CD4-positive, alpha-beta T cell treated with Interleukin-1 beta for 1 hour (primary cell): ENCODE measurements at regions not wholly inside any gene's neighbourhood (a gene's known extent, or its start where the extent isn't known, plus 50 kb on each side); places are given as distances from the start of the nearest gene placed in this dataset.
A peak's percentile ranks its signal among the peaks of the same experiment; 100 is the strongest.

Experiments
- DNase-seq, 2 donors: peaks; one replicate each; pipeline ENCODE4 v3.0.0-alpha.2; 2020 to 2022

DNA sequence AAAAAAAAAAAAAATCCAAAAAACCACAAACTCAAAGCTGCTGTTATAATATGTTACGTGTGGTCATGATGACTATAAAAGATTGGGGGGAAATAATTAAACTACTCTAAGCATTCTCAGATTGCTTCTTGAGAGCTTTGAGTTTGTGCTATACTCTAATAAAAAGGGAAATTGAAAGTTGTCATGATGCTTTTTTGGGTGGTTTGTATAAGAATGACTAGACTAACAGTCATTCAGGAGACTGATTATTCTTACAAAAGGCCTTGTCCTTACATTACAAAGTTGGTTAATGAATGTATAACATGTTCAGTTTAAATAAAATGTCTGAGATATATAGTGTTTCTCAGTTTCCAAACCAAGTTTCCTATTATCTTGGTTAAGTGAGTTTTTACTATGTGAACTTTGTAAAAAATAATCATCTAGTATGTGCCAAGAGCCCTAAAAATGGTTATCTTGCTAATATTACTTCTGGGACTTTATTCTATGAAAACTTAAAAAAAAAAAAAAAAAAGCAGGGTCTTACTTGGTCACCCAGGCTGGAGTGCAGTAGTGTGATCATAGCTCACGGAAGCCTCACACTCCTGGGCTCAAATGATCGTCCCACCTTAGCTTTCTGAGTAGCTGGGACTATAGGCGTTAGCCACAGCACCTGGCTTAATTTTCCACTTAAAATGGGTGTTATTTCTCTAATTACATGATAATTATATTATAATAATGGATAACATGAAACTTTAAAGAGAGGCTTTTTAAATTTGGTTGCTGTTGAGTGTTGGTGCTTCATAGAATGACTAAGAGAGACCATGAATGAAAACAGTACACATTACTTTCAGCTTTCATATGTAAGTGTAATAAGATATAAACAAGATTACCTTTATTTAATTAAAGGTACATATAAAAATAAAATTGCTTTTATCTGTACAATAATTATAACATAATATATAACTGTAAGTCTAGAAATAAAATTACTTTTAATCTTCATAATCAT lies 459.6 kb upstream of the RGS6 start:
- no peak for DNase-seq

DNA sequence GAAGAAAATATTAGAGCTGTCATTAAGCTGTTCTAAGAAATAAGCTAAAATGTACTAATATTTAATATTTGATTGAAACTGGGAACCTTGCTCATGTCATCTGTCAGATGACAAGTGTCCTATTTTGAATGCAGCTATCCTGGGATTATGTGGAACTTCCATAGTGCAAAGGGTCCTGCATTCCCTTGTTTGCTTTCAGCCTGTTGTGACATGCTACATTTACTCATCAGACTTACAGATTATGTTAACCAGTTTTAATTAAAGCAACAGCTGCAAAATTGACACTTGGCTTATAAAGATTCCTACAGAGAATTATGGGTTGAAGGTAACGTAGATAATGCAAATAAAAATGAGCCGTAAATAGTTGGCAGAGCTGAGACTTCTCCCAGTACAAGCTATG lies 458.4 kb upstream of the RGS6 start:
- DNase-seq: no peak

DNA sequence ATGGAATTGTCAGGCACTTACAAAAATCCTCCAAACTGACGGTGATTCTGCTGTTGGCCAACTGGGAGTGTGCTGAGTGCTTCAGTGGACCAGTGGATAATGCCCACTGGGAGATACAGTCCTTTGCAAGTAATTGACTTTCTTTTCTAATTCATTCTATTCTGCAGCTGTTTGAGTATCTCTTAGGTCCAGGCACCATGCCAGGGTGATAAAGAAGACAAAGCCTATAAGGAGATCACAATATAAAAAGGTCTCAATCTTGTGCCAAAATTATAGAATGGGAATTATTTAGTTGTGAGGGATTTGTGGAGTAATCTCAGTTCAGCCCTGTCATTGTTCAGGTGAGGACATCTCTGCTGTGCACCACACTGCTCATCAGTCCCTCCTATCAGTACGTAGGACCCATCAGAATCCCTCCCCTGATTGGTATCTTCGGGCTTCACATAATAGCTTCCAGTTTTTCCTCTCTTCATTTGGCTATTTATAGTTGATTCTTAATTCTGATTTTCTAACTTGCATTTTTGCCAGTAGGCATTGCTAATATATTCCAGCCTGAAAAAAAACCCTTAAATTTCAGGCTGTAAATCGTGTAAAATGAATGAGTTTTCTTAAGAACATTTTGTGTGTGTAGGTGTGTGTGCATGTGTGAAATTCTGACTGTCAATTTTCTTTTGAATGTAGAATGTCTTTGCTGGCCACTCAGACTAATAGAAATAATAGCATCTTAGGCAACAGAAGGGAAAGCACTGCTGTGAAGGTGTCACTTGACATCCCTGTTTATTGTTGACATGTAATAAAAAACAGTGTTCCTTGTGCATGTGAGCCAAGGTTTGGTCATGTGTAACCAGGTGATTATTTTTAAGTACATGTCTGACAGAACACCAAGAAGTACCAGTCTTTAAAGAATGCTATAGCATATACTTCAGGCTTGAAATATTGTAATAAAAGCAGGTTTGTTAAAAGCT lies 457.6 kb upstream of the RGS6 start:
- DNase-seq: no peak

DNA sequence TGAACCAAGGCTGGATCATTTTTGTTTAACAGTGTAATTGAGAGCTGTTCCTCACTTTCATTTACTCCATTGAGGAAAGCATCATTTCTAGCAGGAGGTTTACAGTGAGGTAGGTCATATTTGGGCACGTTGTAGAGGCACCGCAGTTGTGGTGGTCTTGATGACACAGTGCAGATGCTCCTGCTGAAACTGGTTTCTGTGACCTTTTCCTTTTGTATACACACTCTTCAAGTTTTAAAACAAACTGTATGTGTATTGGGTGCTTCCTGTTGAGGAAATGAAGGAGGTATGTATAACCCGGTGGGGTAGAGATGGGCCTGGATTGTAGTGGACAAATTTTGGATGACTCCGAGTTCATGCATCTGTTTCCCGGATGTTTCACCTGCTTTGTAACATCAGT lies 456.3 kb upstream of the RGS6 start:
- no peak for DNase-seq

DNA sequence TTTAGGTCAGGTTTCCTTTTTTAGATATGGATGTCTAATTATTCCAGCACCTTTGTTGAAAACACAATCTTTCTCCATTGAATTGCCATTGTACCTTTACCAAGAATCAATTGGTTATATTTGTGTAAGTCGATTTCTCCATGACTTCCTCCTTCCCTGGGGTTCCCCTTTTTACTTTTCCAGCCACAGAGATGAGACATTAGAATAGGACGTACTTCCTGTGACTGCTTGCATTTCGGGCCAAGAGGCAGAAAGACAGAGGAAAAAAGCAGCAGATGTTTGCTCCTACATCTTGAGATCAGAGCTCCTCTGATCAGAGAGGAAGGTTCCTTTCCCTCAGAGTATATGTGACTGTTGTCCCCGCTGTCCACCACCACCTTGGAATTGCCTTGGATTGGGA lies 453.7 kb upstream of the RGS6 start:
- peak; percentile 18 to 22 for DNase-seq

DNA sequence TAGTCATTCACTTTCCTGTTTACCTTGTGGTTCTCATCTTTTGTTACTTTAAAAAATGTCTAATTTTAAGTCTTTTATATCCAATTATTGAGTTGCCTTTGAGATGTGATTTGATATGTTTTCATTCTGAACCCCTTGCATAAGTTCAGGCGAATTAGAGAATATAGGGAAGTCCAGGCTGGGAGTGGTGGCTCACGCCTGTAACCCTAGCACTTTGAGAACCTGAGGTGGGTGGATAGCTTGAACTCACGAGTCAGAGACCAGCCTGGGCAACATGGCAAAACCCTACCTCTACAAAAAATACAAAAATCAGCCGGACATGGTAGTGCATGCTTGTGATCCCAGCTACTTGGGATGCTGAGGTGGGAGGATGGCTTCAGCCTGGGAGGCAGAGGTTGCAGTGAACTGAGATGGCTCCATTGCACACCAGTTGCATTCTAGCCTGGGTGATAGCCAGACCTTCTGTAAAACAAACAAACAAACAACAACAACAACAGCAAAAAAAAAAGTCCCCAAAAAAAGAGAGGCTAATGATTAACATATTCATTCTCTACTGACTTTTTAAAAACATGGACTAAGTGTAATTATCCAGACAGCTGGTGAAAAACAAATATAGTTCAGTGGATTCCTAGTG lies 451.1 kb upstream of the RGS6 start:
- no peak for DNase-seq

DNA sequence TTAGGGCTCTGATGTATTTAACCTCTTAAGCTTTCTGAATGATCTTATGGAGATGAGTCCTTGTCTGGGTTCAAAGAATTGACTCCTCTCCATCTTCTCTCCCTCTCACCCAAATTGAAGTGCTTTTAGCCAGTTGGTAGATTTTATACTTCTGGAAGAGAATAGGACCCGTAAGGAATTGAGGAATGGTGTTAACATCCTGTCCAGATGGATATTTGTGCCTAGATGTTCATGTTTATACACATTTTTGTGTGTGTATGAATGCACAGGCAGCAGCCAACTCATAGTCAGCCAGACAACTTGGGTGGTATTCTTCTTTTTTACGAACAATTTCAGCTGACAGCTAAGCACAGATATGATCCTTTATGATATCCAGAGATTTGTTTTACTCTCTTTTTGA lies 449.6 kb upstream of the RGS6 start:
- DNase-seq: no peak

DNA sequence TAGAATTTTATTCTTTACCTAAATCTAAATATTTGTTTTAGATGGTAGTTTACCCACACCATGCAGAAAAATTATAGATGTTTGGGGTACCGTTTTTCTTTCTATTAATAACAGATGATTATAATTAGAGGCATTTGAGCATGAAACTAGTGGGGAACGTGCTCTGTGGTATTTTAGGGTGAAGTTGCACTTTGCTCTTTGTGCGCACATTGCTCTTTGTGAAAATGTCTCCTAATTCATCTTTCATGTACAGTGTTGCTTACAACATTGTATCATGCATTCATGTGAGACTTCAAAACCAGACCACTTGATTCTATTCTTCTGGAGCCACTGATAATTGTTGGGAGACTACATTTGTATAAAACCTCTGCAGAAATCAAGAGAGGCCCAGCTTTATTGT lies 449.1 kb upstream of the RGS6 start:
- no peak for DNase-seq

DNA sequence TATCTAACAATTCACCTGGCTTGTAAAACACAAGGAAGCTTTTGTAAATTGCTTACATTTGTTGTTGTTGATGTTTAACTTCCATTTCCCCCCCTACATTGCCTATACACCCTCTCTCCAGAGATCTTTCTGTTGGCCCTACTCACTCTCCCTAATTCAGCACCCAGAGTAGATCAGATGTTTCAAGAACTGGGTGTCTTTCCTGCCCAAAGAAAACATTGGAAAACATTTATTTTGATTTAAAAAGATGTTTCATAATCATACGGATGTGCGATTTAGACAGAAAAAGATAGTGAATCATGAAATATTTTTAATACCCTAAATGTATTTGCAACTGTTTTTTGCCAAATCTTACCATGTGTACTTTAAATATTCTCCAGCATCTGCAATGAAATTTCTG lies 446.4 kb upstream of the RGS6 start:
- no peak for DNase-seq

DNA sequence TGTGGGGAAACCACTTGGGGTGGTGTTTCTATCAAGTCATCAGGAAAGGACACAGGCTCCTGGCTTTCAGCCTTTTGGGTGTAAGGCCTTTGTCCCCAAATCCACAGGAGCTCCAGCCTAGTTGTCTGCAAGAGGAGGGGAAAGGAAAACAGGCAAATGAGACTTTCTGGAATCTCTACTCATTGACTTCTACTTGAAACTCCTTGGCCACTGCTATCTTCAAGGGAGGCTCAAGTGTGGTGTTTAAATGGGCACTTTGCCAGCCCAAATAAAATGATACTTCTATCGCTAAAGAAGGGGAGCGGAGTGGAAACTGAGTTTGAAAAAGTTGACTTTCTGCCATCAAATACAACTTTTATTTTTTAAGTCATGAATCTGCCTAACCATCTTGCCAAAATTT lies 445.9 kb upstream of the RGS6 start:
- DNase-seq: no peak

DNA sequence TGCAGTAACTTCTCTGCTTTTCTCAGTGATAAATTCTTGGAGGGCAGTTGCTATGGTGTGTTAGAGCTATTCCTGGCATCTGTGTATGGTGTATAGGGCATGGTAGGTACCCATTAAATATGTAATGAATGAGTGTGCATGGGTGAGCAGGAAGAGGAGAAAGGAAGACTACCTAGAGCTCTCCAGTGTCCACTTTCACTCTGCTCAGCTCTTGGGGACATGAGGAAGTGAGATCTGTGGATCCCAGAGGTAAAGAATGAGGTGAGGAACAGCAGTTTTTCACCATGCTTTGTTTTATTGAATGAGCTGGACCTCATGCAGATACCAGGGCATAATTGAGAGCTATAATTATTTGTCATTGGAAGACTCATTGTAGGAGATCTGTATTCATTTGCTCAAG lies 444.8 kb upstream of the RGS6 start:
- DNase-seq: no peak

DNA sequence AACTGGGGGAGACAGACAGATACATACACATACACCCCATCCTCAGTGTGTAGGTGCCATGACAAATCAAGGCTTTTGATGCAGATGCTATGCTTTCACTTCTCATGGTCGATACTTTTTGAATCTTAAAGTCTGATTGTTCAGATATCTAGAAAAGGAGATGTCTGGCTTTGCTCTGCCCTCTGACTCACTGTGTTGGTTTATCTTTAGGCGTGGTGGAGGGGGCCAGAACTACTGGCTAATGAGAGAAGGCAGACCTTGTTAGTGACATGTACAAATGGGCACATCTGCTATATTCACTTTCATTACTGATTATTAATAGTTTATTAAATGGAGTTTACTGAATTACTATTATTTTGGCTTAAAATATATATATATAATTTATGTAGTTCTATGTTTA lies 444.3 kb upstream of the RGS6 start:
- no peak for DNase-seq

DNA sequence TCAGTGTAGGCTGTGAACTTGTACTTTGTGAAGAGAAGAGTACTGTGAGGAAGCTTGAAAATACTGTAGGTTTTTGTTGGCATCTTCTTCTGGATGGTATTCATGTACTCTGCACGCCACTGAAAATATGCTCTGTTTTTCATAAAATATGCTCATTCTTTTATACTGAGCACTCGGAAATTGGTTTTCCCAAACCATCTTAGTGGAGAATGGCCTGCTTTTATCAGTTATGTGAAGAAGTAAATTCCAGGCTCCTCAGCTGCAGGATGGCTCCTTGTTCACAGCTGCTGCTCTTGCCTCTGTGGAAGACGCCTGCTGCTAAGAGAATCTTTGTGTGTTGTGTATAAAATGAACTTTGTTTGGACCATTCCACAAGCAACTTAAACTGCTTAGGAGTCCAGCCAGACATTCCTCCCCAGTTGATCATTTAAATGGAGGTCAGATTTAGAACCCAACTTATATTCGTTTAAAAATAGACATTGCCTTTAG lies 443.5 kb upstream of the RGS6 start:
- no peak for DNase-seq

DNA sequence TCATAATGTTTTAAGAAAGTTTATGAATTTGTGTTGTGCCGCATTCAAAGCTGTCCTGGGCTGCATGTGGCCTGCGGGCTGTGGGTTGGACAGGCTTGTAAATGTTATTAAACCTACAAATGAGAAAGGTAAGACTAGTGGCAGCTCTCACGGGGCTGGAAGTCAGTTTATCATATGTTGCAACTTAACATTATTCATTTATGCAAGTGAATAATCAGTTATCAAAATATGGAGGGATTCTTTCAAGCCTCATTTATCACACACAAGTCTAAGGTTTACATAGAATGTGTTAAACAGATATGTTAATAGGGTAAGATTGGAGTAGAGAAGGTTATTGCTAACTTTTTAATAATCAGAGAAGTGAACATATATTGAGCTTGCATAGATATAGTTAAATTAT lies 442.5 kb upstream of the RGS6 start:
- no peak for DNase-seq

DNA sequence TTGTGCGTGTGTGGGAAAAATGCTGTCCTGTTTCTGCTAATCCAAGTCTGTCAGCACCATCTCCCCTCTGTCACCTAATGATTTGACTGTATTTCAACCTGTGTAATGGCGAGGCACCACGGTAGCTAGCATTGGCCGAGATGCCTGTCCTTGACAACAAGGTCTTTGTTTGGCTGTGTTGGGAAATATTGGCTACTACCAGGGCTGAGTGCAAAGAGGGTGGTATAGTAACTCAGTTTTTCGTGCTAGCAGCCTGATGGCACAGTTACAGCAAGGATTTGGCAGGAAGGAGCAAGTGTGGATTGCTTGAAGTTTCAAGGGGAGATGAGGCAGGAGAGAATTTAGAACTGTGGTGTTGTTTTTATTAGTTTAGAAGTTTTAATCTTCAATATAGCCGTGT lies 440.3 kb upstream of the RGS6 start:
- no peak for DNase-seq

DNA sequence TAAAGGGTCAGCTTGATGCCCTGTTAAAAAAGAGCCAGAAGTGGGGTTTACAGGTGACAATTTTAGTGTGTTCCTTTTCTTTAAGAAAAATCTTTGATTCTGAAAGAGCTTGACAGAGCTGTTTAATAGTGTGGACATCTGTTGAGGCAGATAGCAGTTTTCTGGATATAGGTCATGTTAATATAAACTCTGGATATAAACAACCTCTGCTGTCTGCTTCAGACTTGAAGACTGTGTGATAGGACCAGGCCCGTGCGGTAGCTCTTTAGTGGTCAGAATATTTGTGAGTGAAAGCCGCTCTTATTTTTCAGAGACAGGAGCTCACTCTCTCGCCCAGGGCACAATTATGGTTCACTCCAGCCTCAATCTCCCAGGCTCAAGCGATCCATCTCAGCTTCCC lies 439.9 kb upstream of the RGS6 start:
- DNase-seq: no peak

DNA sequence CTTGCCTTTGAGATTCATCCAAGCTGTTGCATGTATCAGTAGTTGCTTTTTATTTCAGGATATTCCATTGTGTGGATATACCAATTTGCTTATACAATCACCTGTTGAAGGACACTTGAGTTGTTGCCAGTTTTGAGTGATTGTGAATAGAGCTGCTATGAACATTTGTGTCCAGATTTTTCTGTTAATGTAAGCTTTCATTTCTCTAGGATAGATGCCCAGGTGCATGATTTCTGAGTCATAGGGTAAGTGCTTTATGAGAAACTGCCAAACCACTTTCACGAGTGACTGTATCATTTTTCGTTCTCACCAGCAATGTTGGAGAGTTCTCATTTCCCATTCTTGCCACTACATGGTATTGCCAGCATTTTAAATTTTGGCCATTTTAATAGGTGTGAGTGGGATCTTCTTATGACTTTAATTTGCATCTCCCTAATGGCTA lies 434.6 kb upstream of the RGS6 start:
- no peak for DNase-seq

DNA sequence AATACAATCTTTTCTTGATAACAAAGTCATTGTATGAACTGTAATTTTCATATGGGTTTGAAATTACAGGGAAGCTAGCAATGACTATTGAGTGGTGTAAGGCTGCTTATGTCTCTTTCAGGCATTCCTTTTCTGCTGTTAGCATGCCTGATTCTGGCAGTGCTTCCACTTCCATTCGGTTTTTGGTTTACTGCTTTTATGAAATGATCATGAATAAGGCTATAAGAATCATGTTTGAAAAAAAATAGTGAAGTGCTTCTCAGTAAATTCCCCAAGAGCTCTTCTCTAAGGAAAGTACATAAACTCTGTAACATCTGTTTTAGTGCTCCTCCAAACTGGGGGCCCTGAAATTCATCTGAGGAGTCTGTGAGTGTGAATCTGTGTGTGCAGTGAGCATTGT lies 434.0 kb upstream of the RGS6 start:
- DNase-seq: no peak

DNA sequence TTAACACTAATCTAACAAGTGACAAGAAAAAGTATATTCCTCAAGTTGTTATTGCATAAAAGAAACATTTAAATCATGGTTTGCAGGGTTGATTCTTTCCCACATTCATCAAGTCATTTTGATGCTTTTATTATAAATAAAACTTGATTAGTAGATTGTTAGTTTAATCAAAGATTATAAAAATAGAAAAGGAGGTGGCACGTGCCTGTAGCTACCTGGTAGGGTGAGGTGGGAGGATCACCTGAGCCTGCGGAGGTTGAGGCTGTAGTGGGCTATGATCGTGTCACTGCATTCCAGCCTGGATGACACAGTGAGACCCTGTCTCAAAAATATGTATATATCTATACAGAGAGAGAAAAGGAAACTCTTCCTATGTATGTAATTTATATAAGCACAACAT lies 433.2 kb upstream of the RGS6 start:
- DNase-seq: no peak

DNA sequence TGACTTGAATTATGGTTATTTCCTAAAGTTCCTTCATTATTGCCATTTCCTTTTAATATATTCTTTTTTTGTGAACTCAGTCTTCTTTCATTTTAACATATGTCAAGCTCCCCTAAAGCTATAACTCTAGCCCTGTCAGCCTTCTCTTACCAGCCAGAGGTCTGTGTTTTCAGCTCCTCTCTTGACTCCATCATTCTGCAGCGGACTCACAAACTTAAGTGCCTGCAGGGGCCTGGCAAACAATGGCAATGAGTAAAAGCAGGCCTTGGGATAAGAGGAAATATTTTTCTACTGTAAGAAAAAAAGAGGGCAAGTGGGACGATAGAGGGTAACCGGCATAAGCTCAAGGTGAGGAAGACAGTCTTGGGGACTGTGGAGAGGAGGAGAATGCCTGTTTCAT lies 424.5 kb upstream of the RGS6 start:
- no peak for DNase-seq

DNA sequence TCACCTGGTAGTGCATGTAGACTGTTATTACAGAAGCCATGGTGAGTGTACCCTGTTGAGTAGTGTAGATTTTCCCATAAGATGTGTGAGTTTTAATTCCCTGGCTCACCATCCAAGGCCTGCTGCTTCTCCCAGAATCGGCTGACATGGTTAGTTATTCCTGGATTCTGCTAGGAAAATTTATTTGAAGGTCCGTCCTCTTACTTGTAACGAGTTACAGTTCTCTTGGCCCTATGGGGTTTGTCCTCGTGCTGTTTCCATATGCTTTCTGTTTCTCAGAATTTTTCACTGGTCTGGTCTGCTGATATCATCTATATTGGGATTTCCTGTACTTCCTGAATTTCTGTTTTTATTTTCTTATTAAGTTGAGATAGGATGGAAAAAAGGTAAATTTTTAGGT lies 423.3 kb upstream of the RGS6 start:
- DNase-seq: no peak

DNA sequence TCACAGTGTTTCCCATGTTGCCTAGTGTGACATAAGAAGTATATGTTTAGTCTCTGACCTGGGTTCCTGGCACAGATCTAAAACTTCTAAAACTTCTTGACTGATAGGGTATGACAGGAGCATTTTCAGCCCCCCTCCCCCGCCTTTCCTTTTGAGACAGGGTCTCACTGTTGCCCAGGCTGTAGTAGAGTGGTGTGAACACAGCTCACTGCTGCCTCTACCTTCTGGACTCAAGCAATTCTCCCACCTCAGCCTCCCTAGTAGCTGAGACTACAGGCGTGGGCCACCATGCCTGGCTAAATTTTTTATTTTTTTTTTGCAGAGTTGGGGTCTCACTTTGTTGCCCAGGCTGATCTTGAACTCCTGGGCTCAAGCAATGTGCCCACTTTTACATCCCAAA lies 421.1 kb upstream of the RGS6 start:
- DNase-seq: no peak
